NCI-H2081 (cell line): ENCODE measurements at regions not wholly inside any gene's neighbourhood (a gene's known extent, or its start where the extent isn't known, plus 50 kb on each side); places are given as distances from the start of the nearest gene placed in this dataset.
"Not testable (repeated sequence)": the region's sequence is repeated elsewhere in the genome, so short reads cannot be mapped to it uniquely, and the experiment has no call there.

ENCODE experiments used
- DNase-seq, 2 experiments: peaks; one replicate each; lab custom pipeline; 2025; lab: John Stamatoyannopoulos, UW

GRCh38 chr2:176969642-176970359, 242.8 kb upstream of the HNRNPA3 start:
- no peak for DNase-seq

- DNase-seq, result no peak
Observed at GRCh38 chr2:176976736-176977685, 235.6 kb upstream of the HNRNPA3 start.

- DNase-seq, result no peak
Observed at GRCh38 chr2:176978921-176979320, 233.7 kb upstream of the HNRNPA3 start.

- no peak for DNase-seq
Observed at GRCh38 chr2:176979981-176980710, 232.4 kb upstream of the HNRNPA3 start.

- DNase-seq, result no peak
Observed at GRCh38 chr2:176984987-176985386, 227.6 kb upstream of the HNRNPA3 start.

- no peak for DNase-seq
Observed at GRCh38 chr2:176985871-176986270, 226.7 kb upstream of the HNRNPA3 start.

- no peak for DNase-seq
Observed at GRCh38 chr2:176986487-176986886, 226.1 kb upstream of the HNRNPA3 start.

- DNase-seq, result no peak
Observed at GRCh38 chr2:176991411-176991810, 221.2 kb upstream of the HNRNPA3 start.

GRCh38 chr2:176997074-176997791, 215.4 kb upstream of the HNRNPA3 start:
- no peak for DNase-seq

- DNase-seq, result no peak
Observed at GRCh38 chr2:176997792-176998169, 214.8 kb upstream of the HNRNPA3 start.

- no peak for DNase-seq
Observed at GRCh38 chr2:176999301-176999700, 213.3 kb upstream of the HNRNPA3 start.

- no peak for DNase-seq
Observed at GRCh38 chr2:177000061-177000714, 212.4 kb upstream of the HNRNPA3 start.

- no peak for DNase-seq
Observed at GRCh38 chr2:177000715-177001072, 211.9 kb upstream of the HNRNPA3 start.

GRCh38 chr2:177001334-177001733, 211.3 kb upstream of the HNRNPA3 start:
- DNase-seq, result no peak

- no peak for DNase-seq
Observed at GRCh38 chr2:177002983-177003382, 209.6 kb upstream of the HNRNPA3 start.

GRCh38 chr2:177007726-177008125, 204.9 kb upstream of the HNRNPA3 start:
- not testable (repeated sequence) for DNase-seq

GRCh38 chr2:177008662-177009061, 203.9 kb upstream of the HNRNPA3 start:
- not testable (repeated sequence) for DNase-seq

GRCh38 chr2:177010146-177010545, 202.4 kb upstream of the HNRNPA3 start:
- no peak for DNase-seq

GRCh38 chr2:177010861-177011260, 201.7 kb upstream of the HNRNPA3 start:
- no peak for DNase-seq

GRCh38 chr2:177014946-177015345, 197.6 kb upstream of the HNRNPA3 start:
- no peak for DNase-seq

GRCh38 chr2:177015356-177015923, 197.2 kb upstream of the HNRNPA3 start:
- no peak for DNase-seq
